Small intestine (tissue), 7 donors: ENCODE measurements at regions not wholly inside any gene's neighbourhood (a gene's known extent, or its start where the extent isn't known, plus 50 kb on each side); places are given as distances from the start of the nearest gene placed in this dataset.

Experiments used
- DNase-seq, 2 donors: peaks; one replicate each; pipeline versions ENCODE4 v3.0.0 to v3.0.0-alpha.2; 2013
- FAIRE-seq: peaks from 2 replicates; lab custom pipeline; 2012; peaks lifted over from hg19 to GRCh38; lab: Jason Lieb, UNC
- H3K27ac ChIP-seq, 3 donors: one replicate each; pipeline ENCODE4 v1.5.1; 2013; ENCODE audit warnings: low read length in 2 of 3, mild to moderate bottlenecking in 2 of 3, control low read depth in 1 of 3, inconsistent platforms in 1 of 3, low read depth in 1 of 3, moderate library complexity in 1 of 3
- H3K27me3 ChIP-seq, 3 donors: one replicate each; pipeline ENCODE4 v1.6.1; 2013; ENCODE audit warnings: low read length in 3 of 3, inconsistent platforms in 1 of 3; ENCODE audit not compliant: control insufficient read depth in 3 of 3, insufficient read depth in 3 of 3
- H3K36me3 ChIP-seq, 3 donors: one replicate each; pipeline ENCODE4 v1.6.1; 2013; ENCODE audit warnings: low read length in 3 of 3, inconsistent platforms in 1 of 3, low read depth in 1 of 3, mild to moderate bottlenecking in 1 of 3, moderate library complexity in 1 of 3; ENCODE audit not compliant: control insufficient read depth in 3 of 3, insufficient read depth in 2 of 3
- H3K4me1 ChIP-seq, 3 donors: one replicate each; pipeline ENCODE4 v1.6.1; 2013; ENCODE audit warnings: low read length in 2 of 3, inconsistent platforms in 1 of 3, low read depth in 1 of 3, mild to moderate bottlenecking in 1 of 3, moderate library complexity in 1 of 3; ENCODE audit not compliant: control insufficient read depth in 3 of 3, insufficient read depth in 2 of 3
- H3K4me3 ChIP-seq, 3 donors: one replicate each; pipeline ENCODE4 v1.5.1; 2013; ENCODE audit warnings: low read length in 3 of 3, control low read depth in 1 of 3, inconsistent platforms in 1 of 3, low read depth in 1 of 3, mild to moderate bottlenecking in 1 of 3, moderate library complexity in 1 of 3
- H3K9me3 ChIP-seq, 2 donors: one replicate each; pipeline ENCODE4 v1.6.1; 2013; ENCODE audit warnings: low read depth in 1 of 2, low read length in 1 of 2; ENCODE audit not compliant: control insufficient read depth in 2 of 2, insufficient read depth in 1 of 2
- WGBS, 3 donors: extraction: QIAGEN DNeasy Blood & Tissue Kit; methylation state at CpG; one replicate each; pipeline ENCODE4 v1.1.7; 2013; 5-methylcytosine and 5-hydroxymethylcytosine counted together
- donor health status: healthy with polysubstance abuse.
- donor health status: control.
- donor health status: control.
- donor health status: Bipolar disorder and iron deficiency.
- donor health status: healthy.

DNA sequence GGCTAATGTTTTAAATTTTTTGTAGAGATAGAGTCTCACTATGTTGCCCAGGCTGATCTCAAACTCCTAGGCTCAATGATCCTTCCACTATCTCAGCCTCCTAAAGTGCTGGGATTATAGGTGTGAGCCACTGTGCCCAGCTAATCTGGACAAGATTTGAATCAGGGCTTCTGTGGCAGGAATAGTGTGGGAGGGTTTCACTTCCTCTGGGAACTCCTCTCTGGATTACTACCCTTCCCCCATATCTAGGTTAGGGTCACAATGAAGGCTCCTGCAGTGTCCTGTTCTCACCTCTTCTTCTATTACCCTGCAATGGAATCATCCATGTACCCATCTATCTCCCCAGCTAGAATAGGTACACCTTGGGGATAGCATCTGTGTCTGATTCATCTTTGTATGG, 133.6 kb upstream of the RAB4A start:
- Histone ChIP-seq H3K27me3 (no peaks in the 10 kb centered on the region), H3K9me3 (peaks cover 0 to 23% of the 10 kb centered on the region in 2 donors), H3K4me1 (peaks cover 0 to 20% (median 3%) of the 10 kb centered on the region in 3 donors), H3K27ac (no peak overlapping the region), H3K36me3 (no peaks in the 10 kb centered on the region), H3K4me3 (no peak overlapping the region)
- no peak for FAIRE-seq
- no peak for DNase-seq

DNA sequence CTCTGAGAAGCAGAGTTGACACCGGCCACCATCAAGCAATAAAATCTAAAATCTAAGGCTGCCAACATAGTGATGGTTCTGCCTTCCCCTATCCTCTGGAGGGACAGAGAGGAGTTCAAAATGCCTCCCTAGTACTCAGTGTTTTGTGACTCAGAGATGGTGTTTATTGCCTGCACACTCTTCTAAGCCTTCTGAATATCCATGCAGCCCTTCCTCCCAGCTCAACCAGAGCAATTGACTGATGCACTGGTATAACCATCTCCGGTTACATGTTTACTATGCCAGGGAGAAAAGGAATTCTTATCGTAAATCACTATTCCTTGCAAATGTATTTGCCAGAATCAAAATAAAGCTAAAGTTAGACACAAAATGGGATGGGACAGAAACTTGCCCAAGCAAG, 132.9 kb upstream of the RAB4A start:
- no peak for DNase-seq
- Histone ChIP-seq H3K4me1 (peaks cover 0 to 19% (median 3%) of the 10 kb centered on the region in 3 donors), H3K4me3 (no peak overlapping the region), H3K27ac (no peak overlapping the region), H3K36me3 (no peaks in the 10 kb centered on the region), H3K27me3 (no peaks in the 10 kb centered on the region), H3K9me3 (peaks cover 0 to 22% of the 10 kb centered on the region in 2 donors)
- FAIRE-seq: no peak
- WGBS, 3 donors: 91 to 94% (median 93%) methylated on average over 3 of the region's 3 CpGs

DNA sequence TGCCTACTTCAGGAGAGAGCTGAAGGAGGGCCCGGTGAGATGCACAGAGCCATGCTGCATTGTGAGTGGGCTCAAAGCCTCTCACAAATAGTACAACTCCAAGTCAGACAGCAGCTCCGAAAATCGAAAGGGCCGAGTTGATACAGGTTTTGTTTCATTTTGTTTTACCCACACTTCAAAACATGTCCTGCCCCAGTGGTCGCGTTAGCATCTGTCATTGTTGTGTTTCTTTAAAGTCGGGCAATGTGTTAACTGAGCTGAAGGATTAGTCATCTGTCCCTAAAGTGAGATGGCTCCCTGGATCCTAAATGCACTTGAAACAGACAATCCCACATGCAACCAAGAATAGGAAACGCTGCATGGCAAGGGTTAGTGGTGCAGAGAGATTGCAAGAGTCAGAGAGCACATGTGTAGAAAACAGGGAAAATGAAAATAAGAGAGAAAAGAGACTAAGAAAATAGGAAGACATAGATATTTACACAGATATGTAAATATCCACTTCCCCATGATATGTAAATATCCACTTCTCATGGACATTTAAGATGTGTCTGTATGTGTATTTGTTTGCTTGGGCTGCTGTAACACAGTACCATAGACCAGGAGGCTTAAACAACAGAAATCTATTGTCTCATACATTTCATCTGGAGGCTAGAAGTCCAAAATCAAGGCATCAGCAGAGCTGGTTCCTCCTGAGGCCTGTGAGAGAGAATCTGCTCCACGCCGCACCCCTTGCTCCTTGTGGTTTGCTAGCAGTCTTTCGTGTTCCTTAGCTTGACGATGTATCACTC, 131.4 kb upstream of the RAB4A start:
- Histone ChIP-seq H3K36me3 (no peaks in the 10 kb centered on the region), H3K27ac (no peak overlapping the region), H3K4me3 (no peak overlapping the region), H3K9me3 (peaks cover 0 to 13% of the 10 kb centered on the region in 2 donors), H3K4me1 (peaks cover 0 to 12% (median 0%) of the 10 kb centered on the region in 3 donors), H3K27me3 (no peaks in the 10 kb centered on the region)
- DNase-seq (no peak), FAIRE-seq (no peak)
- 72 to 89% (median 75%) methylated on average over 12 of the region's 12 CpGs for WGBS, 3 donors

DNA sequence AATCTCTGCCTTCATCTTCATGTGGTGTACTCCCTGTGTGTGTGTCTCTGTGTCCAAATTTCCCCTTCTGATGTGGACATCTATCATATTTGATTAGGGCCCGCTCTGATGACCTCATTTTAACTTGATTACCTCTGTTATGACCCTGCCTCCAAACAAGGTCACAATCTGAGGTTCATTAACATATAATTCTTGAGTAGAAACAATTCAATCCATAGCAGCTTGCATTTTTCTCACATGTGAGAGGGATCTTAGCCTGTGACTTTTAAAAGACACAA, 130.9 kb upstream of the RAB4A start:
- H3K27me3 ChIP-seq: no peaks in the 10 kb centered on the region
- no peaks in the 10 kb centered on the region for H3K36me3 ChIP-seq
- DNase-seq: no peak
- no peak overlapping the region for H3K4me3 ChIP-seq
- peaks cover 0 to 12% (median 0%) of the 10 kb centered on the region in 3 donors for H3K4me1 ChIP-seq
- peaks cover 0 to 8% of the 10 kb centered on the region in 2 donors for H3K9me3 ChIP-seq
- FAIRE-seq: no peak
- H3K27ac ChIP-seq: no peak overlapping the region
- WGBS, 3 donors: 84 to 97% (median 88%) methylated on average over 1 of the region's 1 CpG

DNA sequence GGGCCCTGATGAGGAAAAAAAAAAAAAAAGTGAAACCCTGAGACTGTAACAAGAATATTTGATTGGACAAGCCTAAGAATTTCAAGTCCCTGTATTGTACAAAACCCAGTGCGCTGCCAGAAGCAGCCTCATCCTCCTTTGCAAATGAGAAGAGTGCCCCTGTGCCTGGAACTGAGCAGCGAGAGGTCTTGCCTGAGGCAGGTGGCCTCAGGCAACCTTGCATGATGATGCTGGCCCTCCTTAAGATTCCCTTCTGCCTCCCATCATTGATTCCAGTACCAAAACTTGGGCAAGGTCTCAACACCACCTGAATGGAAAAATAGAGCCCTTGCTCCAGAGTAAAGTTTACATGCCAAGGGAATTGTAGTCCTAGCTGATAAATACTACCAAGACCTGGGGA, 129.6 kb upstream of the RAB4A start:
- FAIRE-seq: no peak
- no peaks in the 10 kb centered on the region for H3K27me3 ChIP-seq

DNA sequence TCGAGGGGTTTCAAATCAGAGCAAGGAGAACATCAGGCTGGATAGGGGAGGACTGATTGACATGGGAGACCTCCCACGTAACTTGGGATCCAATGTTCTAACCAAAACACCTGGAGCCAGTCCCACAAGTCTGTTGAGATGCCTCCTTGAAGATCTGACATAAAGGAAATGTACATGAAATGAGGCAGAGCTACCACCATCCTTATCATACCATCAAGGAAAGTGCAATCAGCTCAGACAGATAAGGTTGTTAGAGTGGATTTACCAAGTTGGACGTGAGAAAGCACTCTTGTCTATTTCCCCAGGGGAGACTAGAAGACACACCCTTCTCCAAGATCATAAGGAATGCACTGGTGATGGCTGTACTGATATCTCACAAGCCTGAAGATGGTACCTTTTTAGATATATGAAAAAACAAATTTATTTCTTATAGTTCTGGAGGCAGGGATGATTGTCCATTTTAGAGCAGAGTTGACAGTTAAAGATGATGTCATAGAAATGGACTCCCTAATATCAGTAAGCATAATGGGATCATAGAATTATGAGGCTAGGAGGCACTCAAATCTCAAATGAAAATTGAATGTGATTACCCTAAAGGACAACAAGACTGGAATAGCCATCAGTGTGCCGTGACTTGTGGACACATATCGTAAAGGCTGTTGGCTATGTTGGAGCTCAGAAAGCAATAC, 129.1 kb upstream of the RAB4A start:
- no peak for FAIRE-seq
- no peak overlapping the region for H3K4me3 ChIP-seq
- no peaks in the 10 kb centered on the region for H3K27me3 ChIP-seq
- H3K4me1 ChIP-seq: peaks cover 0 to 12% (median 0%) of the 10 kb centered on the region in 3 donors
- DNase-seq: no peak
- H3K36me3 ChIP-seq: no peaks in the 10 kb centered on the region
- H3K27ac ChIP-seq: peak overlapping the region in 1 of 3 donors; percentile 26
- H3K9me3 ChIP-seq: no peaks in the 10 kb centered on the region
- 82 to 86% (median 82%) methylated on average over 5 of the region's 5 CpGs for WGBS, 3 donors

More for the DNA sequence above, 129.6 kb upstream of the RAB4A start:
- no peak for DNase-seq
- H3K4me3 ChIP-seq: no peak overlapping the region
- no peaks in the 10 kb centered on the region for H3K9me3 ChIP-seq
- H3K27ac ChIP-seq: no peak overlapping the region
- H3K4me1 ChIP-seq: peaks cover 0 to 12% (median 0%) of the 10 kb centered on the region in 3 donors
- no peaks in the 10 kb centered on the region for H3K36me3 ChIP-seq
- 95 to 100% (median 97%) methylated on average over 2 of the region's 2 CpGs for WGBS, 3 donors

GRCh38 chr1:229142471-229142870, 128.4 kb upstream of the RAB4A start:
- peak in 1 of 2 donors; percentile 46 for DNase-seq
- peak overlapping the region in 1 of 3 donors; percentile 26 for H3K27ac ChIP-seq

DNA sequence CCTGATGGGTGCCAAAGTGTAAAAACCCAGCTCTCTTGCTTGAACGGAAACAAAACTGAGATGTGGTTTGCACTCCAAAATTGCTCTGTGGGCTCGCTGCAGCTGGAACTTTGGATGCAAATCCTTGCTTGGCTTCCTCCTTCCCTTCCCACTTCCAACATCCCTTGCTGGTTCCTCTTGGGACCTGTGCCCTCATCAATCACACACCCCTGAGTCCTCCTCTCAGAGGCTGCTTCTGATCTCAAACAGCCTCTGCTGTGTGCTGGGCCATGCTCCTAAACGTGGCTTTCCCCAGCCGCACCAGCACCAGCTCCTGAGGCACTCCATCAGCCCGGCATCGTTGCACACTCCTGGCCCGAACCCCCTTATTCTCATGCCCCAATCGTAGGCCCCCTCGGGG, 124.3 kb upstream of the RAB4A start:
- H3K27ac ChIP-seq: no peak overlapping the region
- peaks cover 0 to 2% (median 0%) of the 10 kb centered on the region in 3 donors for H3K27me3 ChIP-seq
- H3K36me3 ChIP-seq: no peaks in the 10 kb centered on the region
- H3K9me3 ChIP-seq: no peaks in the 10 kb centered on the region
- H3K4me3 ChIP-seq: no peak overlapping the region
- FAIRE-seq (no peak), DNase-seq (no peak)
- H3K4me1 ChIP-seq: peaks cover 0 to 32% (median 0%) of the 10 kb centered on the region in 3 donors
- 72 to 83% (median 83%) methylated on average over 9 of the region's 9 CpGs for WGBS, 3 donors

More at GRCh38 chr1:229142471-229142870, 128.4 kb upstream of the RAB4A start:
- H3K9me3 ChIP-seq: no peaks in the 10 kb centered on the region
- no peak overlapping the region for H3K4me3 ChIP-seq
- WGBS, 3 donors: 64 to 79% (median 73%) methylated on average over 2 of the region's 2 CpGs
- H3K4me1 ChIP-seq: peaks cover 0 to 17% (median 0%) of the 10 kb centered on the region in 3 donors
- no peak for FAIRE-seq
- no peaks in the 10 kb centered on the region for H3K36me3 ChIP-seq
- no peaks in the 10 kb centered on the region for H3K27me3 ChIP-seq
